HG02885 (cell line): ENCODE measurements at regions not wholly inside any gene's neighbourhood (a gene's known extent, or its start where the extent isn't known, plus 50 kb on each side); places are given as distances from the start of the nearest gene placed in this dataset.

Source experiments
- ATAC-seq: cut with Tn5 transposase; IDR thresholded peaks from one replicate; pipeline ENCODE4 v1.9.1; 2021; ENCODE audit warnings: mild to moderate bottlenecking; ENCODE audit not compliant: unreplicated experiment, poor library complexity

DNA sequence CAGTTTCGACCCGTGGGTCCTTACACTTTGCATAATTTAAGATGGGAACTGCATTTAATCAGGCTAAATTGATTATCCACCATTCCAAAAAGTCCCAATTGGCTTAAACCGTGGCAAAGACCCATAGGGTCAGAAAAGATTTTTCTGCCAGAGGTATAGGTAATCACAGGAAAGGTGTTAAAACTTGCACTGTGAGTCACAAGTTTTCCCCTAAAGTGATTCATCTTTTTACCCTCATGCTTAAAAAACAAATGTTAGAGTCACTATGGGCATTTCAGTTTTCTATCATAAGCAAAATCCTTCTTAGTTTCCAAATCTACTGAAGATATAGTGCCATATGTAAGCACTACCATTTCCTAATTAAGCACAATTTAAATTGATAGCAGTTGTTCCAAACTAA is 1079.8 kb downstream of the ADGRL2 start:
- no peak for ATAC-seq

DNA sequence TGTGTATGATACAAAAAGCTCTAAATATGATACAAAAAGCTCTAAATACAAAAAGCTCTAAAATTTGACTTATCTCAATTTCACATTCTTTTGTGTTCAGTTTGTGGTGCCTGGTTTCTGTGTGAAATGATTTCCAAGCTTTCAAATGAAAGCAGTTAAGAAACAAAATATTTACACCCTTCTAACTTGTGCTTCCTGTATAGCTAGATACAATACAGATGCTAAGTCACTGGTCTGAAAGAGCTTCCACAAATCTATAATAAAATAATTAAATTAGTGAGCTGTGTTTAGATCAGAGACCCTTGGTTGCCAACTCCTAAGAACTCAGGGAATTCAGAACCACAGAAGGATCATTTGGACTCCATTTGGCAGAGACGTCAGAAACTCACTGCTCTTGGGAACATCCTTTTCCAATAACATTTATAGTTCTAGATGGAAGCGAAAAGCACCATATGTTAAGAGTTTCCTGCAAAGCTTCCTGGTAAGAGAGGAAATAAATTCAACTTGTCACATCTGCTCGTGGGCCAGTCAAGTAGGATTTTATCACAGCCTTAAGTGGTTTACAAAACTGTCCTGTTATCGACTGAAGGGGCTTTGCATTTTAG is 1079.1 kb downstream of the ADGRL2 start:
- ATAC-seq = no peak

DNA sequence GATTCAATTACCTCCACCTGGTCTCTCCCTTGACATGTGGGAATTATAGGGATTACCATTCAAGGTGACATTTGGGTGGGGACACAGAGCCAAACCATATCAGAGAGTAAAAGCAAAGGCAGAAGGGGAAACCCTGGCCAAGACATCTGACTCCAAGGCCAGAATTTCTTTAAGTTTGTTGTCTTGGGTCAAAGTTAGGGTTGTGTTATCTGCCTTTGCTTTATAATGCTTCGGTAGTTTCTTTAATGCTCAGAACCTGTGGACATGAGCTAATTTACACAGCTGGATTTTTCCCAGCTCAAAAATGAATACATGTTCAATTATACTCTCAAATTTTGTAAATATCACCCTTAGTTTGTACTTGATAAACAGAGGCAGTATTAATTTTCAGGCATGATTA is 1074.4 kb downstream of the ADGRL2 start:
- ATAC-seq = no peak

DNA sequence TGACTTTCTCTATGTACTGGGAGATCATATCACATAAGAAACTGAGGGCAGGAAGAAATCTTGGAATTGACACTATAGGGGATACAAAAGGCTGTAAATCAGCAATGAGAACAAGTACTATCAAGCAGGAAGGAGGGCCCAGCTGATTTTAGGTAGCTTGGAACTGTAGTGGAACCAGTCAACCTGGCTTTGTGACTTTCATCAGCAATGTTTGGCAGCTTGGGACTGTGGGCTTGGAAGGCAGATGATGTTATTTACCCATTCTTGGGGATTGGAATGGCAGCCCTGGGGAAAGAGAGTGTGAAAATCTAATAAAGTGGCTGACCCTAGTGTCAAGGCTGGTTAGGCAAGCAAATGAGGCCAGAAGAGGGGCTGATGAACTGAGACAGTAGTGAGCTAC is 1073.3 kb downstream of the ADGRL2 start:
- no peak for ATAC-seq

DNA sequence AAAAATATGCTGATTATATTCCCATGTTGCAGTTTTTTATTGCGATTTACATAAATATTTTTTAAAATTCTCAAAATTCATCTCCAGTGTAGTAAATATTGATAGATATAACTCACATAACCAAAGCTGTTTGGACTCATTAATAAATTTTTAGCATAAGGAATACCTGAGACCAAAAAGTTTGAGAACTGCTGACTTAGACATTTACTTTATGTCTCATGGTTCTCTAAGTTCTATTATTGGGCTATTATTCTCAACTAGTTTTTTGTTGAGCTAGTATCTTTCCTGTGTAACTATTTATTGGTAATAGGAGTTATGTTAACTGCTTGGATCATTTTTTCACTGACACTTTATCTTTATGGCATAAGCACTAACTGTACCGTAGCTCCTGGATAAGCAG is 1069.6 kb downstream of the ADGRL2 start:
- no peak for ATAC-seq

DNA sequence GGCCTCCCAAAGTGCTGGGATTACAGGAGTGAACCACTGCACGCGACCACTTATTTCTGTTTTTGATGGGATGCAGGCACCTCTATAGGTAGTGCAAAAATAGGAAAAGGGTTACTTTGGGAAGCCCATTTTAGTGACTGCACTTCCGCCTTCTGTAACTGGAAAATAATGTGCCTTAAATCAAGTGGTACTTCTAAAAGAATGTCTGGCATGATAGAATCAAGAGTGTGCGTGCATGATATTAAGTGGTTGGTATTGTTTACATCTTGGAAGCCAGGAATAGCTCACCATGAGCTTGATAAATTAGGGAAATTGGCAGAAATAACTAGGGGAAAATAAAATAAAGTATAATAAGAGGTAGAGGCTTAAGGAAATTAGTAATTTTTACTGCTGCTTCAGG is 1067.0 kb downstream of the ADGRL2 start:
- ATAC-seq = no peak

DNA sequence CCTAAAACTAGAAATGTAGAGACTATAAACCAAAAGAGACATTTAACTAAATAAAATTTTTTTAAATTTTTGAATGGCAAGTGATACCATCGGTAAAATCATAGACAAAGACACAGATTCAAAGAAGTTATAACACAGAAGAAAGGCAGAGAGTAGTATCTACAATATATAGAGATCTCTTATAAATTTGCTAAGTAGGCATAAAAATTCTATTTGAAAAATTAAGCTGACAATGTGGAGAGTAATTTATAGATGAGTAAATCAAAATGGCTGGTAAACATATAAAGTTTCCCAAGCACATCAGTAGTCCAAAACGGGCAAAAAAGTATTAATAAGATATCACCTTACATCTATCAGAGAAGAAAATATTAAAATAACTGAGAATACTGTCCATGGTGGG is 1061.0 kb downstream of the ADGRL2 start:
- ATAC-seq = no peak

DNA sequence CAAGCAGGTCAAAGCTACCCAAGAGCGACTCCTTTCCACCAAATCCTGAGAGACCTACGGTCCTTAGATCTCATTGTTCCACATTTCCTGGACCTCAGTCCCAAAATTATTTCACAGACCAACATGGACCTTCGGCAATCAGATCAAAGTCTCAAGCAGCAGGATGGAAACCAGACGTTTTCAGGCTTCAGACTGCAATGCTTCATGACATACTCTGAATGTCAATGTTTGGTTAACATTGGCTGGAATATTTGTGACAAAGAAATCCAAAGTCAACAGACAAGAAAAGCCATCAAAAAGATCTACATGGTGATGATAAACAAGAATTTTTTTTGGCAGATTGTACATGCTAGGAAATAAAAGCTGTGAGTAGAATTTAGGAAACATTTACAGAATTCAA is 1057.3 kb downstream of the ADGRL2 start:
- no peak for ATAC-seq

DNA sequence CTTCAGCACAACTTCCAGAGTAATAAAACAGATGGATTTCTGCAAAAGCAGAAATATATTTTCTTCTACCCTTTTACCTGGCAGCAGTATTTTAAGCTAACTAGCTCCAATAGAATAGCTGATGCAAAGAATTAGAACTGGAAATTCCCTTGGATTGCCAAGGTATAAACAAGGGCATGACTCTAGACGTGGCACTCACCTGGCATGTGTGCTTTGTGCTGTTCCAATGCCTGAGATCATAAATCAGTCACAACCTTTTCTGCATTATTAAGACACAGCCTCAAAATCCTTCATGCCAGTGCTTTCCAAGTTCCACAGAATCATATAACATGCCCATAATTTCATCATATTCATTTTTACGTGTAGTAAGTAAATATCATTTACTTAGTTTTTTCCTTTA is 1048.7 kb downstream of the ADGRL2 start:
- no peak for ATAC-seq

DNA sequence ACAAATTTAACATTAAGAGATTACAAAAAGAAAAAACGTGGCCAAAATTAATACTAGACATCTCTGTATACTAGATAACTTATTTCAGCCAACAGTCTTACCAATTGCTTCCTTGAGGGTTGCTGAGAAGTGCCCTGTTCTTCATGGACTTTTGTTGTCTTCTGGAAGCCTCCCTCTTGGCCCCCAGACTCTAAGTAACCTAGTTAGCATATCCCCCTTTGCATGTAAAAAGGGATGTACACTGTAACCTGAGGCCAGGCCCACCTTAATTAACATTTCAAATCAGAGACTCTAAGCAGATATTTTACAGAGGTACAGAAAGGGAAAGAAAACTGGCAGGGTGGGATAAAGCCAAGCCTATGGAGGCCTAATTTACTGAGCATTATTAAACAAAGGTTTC is 1047.3 kb downstream of the ADGRL2 start:
- ATAC-seq = no peak

DNA sequence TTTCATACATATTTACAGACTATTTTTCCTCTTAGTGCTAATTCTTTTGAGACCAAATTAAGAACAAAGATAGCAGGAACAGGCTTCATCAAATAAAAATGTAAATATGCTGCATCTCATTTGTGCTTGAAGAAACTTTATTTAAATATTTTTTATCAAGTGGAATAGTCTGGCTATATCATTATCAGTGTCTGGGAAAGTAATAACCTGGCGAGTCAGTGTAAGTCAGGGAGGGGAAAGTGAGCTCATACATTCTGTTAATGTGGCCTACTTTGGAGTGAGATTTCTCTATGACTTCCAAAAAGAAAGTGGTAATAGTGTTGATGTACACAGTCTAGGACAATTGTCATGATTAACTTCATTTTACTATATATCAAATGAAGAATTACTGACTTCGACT is 1045.1 kb downstream of the ADGRL2 start:
- no peak for ATAC-seq

DNA sequence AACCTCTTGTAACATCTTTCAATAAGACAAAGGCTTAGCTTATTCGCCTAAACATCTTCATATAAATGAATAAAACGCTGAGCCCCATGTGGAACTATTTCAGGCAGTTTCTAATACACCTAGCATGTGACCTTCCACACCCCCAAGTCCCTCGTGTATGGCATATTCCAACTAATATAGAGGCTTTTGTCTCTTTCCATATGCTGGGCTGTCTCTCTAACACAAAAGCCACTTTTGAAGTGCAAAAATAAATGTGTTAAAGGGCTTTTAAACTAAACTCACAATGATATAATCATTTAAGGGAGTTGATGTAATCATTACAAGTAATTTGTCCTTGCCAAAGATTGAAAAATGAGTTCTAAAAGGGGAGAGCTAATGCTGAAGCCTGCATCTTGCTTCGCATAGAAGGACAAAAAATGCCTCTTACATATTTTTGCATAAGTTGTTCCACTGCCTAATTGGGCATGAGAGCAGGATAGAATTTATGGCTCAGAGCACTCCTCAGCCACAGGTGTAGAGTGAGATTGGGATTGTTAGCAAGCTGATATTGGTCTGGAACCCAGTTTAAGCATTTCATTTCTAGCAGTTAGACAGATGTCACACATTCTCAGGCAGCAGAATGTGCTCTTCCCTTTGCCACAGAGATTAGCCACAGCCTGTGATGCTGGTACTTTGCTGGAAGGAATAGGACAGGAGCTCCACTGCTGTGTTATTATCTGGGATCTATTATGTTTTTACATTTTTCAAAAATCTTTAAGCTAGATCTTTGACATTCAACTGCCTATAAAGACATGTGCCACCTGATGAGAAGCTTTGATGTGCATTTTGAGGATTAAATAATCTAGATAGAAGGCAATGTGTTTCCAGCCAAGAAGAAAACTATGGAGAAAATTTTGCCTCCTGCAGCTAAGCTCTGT is 1044.4 kb downstream of the ADGRL2 start:
- ATAC-seq = no peak

DNA sequence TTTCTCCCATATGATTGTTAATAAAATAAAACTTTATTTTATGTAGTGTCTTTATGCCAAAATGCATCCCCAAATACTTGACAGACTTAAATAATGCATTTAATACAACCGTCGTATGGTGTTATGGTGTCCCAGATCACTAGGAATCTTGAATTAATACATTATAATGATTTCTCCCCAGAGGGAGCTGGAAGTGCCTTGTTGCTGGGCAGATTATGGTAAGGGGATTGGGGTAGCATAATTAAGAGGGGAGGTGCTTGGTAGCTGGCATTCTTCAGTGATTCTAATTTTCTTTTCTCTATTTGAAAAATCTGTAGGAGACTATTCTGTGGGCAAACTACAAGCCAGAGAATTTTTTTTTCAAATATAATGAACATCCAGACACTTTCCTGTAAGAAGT is 1043.7 kb downstream of the ADGRL2 start:
- ATAC-seq = no peak

DNA sequence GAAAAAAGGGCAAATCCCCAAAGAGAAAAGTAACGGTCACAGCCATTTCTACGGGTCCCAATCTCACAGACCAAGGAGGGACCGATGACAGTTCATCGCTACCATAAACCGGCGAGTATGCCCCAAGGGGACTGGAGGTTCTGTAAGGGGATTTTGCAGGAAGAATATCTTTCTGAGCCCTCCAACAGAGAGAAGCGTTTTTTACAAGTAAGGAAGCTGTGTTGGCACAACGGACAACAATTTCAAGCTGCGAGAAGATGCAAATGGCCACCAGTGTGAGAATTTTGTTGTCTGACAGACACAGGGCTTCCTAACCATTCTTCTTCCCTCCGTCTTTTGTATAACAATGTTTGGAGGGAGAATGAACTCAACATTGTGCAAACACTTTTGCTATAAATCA is 1043.1 kb downstream of the ADGRL2 start:
- no peak for ATAC-seq

DNA sequence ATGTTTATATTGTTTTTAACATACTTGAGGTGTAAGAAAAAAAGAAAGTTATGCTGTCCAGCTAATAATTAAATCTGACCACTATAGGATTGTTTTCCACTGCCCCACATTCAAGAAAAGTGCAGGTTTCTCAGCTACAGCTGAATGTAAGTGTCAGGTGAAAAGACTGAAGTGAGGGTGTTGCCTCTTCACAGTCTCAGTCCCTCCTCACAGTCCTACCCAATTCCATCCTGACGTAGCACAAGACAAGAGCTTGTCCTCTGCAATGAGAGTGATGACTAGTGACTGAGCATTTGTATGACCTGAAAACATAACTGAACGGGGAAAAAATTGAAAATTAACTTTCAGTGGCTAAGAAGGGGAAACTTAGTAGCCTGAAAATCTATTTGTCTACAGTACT is 1039.5 kb downstream of the ADGRL2 start:
- ATAC-seq = no peak

DNA sequence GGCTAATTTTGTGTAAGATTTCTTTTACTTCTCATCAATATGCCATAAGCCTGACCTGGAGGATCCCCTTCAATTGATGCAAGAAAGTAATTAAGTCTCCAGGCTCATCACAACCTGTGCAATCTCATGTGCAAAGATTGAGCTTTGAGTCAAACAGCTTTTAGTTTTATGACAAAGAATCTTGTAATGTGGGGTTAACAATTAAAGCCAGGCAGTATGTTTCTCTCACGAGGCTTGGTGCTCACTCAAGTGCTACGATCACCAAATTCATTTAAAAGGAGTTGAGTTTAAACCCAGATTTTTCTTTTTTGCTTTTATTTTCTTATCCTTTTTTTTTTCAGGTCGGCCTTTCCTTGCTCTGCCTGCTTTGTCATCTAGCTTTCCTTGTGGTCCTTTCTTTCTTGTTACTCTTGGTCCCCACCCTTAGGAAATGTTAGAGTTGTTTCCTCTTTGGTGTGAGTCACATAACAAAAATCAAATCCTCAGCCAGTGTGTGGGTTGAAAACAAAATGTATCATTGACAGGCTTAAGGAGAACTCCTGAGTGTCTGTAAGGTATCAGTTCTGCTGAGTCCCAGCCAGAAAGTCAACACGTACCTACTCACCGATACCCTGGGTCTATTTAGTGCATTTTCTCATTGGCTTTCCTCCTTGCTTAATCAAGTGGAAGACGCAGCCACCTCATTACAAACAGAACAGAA is 1037.2 kb downstream of the ADGRL2 start:
- no peak for ATAC-seq

DNA sequence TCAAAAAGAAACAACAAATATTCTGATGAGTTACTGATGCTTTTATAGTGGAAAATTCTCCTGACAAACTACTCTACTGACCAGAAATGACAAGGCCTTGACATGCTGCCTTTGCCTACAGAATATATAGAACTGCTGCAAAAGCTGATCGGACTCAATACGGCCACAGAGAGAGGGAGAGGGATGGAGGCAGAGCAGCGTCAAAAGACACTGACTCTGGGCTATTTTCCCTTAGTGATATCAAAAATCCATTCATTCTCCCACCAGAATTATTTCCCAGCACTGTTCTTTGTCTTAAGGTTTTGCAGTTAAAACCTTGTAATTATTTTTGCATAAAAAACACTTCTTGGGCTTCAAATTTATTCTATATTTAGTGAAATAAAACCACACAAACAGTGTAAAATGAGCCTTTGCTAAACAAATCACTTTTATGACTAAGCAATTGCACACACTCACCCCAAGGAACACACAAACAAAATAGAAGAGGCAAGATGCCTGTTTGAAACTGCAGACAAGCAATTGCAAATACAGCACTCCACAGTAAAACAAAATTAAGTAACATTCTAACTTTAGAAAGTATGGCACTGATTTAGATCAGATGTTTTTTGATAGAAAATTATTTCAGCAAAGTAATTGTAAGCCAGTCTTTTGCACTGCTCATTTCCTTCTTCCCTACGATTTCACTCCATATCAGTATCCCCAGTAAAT is 1036.4 kb downstream of the ADGRL2 start:
- no peak for ATAC-seq

DNA sequence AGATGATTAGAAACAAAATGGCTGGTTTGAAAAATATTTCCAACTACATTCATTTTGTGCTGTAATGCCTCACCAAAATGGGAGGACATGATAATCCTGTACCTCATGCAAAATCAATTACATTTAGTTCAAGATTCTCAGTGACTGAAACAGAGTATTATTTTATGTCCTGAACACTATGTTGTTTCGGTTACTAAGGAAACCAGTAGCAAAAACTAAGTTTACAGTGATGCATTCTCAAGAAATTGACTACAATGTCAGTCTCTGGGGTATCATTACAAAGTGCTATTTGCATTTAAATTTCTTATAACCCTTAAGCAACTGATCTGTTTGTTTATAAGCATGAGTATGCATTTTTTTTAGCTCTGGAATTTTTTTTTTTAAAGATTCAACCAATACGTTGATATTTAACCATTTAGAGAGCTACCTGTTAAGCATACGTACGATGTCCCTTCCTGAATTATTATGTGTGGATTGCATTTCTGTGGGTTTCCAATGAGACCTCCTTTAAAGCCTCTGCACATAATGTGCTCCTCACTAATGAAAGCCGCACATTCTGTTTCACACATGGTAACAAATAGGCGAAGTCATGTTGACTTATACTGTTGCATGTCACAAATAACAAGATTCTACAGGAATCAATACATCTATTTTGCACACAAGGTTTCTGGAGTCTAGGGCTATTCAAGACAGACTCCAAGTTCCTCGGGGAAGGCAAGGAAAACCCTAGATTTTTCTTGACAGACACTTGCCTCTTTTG is 1035.7 kb downstream of the ADGRL2 start:
- ATAC-seq = no peak

DNA sequence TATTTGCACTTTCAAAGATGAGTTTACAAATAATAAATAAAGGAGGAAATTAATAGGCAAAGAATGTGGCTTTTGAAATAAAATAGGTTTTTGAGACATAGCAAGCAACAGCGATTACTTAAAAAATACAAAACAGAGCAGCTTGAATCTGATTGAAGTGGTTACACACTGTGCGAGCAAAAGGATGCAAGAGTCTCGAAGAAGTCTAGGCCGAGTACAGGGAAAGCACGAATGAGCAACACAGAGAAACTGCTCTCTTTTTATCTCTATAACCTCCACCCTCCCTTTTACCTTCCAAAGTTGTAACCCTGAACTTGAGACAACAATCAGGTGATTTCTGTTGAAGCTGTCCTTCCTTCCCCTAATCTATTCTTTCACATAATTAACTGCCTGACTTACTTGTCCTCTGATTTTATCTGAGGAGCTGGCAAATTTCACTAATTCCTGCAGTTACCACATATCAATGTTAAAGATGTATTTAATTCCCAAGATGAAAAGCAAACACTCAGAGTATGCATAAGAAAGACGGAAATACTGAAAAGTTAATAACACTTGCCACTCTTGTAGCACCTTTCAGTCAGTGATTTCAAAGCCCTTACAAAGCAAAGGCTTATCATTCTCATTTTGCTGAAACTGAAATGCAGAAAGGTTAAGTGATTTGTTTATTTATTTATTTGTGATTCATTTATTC is 1030.1 kb downstream of the ADGRL2 start:
- ATAC-seq = no peak

DNA sequence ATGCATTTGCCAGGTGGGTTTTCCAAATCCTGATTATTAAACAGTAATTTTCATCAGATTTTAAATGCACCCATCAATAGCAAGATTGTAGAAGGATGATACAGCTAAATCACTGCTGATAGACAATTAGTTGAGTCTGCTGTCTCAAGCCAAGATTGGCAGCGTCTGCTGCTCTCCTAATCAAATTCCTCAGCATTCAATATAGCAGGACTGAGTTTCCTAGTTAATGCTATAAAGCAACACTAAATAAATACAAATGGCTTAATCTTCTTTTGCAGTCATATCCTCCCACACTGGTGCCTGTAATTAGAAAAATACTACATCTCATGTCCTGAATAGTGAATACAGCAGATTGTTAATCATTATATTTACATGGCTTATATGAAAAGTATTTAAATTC is 1028.8 kb downstream of the ADGRL2 start:
- no peak for ATAC-seq
